G401.6 (cell line): ENCODE measurements at regions not wholly inside any gene's neighbourhood (a gene's known extent, or its start where the extent isn't known, plus 50 kb on each side); places are given as distances from the start of the nearest gene placed in this dataset.
"Not testable (repeated sequence)": the region's sequence is repeated elsewhere in the genome, so short reads cannot be mapped to it uniquely, and the experiment has no call there.

ENCODE experiments used
- FAIRE-seq: peaks from 2 replicates; lab custom pipeline; 2012; peaks lifted over from hg19 to GRCh38; lab: Jason Lieb, UNC

DNA sequence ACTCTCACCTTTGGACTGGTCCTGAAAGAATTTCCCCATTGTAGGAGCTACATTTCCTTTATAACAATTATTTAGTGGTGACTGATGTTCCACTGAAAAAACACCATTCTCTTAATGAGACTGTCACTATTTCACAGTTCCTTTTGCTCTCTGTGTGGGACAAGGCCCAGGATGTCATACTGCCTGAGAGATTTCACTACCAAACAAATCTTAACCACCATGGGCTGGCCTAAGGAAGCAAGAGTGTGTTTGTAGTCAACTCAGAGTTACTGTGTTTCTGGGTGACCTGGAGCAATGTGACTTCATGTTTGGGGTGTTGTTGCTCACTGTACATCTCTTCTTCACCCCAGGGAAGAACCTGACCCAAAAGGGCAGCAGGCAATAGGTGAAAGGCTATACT, 50.1 kb upstream of the ZNF608 start:
- FAIRE-seq, result no peak

DNA sequence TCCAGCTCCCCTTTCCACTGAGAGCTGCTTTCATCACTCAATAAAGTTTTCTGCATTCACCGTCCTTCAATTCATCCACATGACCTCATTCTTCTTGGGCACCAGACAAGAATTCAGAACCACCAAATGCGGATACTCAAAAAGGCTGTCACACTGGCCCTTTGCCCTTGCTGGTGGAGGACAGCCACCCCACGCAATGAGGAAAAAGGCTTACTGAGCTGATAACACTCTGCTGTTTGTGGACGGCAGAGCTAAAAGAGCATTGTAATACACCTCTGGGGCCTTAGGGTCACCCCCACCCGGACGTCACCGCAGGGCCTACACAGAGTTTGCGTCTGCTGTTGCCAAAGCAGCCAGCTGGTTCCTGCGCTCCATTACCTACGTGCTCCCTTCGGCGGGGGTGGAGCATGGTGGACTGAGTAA, 51.2 kb upstream of the ZNF608 start:
- FAIRE-seq, result no peak

DNA sequence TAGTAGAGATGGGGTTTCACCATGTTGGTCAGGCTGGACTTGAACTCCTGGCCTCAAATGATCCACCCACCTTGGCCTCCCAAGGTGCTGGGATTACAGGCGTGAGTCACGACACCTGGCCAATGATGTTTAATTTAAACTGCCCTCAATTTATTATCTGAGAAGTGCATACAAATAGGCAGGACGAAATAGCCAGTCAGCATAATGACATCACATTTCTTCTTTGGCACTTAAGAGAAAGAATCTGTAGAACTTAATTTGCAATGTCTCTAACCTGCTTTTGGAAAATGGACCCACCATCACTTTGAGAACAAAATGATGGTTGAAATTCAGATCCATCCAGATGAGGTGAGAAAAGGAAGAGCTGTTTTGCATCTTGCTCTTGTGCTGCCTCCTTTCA, 52.5 kb upstream of the ZNF608 start:
- no peak for FAIRE-seq

DNA sequence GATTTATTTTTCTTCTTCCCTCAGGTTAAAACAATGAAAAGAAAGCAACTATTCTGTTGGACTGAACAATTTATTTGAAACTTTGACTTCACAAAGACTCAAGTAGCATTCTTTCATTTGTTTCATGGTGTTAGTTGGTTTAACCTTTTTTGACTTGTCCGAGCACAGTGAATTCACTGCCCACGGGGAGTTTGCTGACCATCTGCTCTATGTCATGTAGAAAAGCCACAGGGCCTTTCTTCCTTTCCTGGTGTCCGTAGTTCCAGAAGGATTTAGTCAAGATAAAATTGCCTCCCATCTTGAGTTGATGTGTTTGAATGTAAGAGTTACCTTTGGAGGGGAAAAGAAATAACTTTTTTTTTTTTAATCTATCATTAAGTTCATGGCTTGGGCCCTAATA, 55.1 kb upstream of the ZNF608 start:
- FAIRE-seq, result no peak

DNA sequence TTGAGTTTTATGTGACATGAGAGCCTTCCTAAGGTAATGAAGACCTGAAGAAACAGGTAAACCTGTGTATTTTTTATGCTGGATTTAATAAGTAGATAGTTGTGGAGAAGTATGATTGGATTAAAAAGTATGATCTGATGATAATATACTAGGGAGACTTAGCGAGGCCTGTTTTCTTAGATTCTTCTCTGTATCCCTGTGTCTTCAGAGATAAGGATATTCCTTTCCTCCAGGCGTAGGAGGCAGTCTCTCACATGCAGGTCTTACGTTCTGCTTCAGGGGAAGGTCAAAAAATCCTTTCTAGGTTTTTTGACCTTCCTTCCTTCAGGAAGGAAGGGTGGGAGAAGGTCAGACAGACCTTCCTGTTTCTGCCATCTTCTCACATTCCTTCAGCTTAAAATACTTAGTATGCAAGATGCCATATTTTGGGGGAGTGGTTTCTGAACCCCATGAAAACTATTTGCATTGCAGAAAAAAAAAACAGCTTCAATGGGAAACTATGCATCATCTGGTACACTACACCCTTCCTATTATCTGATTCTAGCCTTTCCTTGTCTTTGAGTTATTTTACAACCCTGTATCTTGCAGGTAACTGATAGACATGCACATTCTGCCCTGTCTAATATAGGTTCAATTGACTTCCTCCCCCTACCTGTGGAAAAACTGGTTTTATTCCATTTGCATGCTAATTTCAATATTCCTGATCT, 57.3 kb upstream of the ZNF608 start:
- no peak for FAIRE-seq

DNA sequence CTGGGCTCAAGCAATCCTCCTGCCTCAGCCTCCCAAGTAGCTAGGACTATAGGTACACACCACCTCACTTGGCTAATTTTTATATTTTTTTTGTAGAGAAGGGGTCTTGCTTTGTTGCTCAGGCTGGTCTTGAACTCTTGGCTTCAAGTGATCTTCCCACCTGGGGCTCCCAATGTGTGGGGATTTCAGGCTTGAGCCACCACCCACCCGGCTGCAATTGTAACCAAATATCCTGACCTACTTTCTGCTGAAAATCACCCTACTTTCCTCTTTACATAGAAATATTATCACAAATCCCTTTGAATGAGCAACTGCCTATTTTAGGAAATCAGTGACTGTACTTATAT, 59.6 kb upstream of the ZNF608 start:
- FAIRE-seq, result no peak

DNA sequence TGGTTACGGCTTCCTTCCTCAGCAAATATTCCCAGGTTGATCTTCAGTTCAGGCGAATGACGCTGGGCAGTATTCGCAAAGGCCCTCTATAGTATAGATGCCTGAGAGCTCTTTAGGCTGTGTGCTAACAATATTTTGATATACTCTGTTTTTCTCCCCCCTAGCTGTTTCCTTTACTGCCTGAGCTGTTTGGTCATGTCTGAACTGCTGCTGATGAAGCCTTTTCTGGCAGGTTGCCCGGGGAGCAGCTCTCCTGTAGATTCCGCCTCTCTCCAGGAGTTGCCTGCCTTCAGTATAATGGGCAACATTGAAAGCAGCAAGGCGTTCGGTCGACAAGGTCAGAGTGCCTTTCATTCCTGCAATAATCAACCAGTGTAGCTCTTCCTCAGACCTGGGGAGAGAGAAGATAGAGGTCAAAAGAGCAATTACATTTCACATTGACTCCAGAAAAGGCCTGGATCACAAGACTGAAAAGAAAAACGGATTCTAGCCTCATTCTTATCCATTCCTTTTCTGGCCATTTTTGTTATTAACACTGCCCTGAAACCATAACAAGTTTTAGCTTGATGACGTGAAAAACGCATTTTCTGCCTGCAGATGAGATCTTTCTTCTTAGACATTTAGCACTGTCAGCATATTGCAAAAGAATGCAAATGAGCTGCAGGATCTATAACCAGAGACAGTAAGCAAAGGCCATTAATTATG, 60.1 kb upstream of the ZNF608 start:
- no peak for FAIRE-seq

DNA sequence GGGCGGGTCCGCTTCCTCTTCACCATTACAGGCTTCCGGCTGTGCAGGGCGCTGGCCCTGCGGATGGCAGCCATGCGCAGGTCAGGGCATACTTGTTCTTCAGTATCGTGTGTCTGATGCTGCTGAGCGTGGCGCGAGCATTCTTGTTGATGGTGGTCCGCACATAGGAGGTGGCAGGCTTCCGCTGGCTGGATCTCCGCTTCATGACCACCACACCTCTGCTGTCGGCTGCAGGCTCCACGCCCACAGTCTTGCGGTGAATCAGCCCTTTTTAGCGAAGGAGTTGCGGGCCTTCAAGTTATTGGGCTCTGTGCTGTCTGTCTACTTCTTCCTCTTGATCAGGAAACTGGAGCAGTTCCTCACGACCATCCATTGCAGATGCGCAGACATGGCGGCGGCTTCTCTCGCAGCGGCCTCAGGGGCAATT, 62.4 kb upstream of the ZNF608 start:
- no peak for FAIRE-seq

DNA sequence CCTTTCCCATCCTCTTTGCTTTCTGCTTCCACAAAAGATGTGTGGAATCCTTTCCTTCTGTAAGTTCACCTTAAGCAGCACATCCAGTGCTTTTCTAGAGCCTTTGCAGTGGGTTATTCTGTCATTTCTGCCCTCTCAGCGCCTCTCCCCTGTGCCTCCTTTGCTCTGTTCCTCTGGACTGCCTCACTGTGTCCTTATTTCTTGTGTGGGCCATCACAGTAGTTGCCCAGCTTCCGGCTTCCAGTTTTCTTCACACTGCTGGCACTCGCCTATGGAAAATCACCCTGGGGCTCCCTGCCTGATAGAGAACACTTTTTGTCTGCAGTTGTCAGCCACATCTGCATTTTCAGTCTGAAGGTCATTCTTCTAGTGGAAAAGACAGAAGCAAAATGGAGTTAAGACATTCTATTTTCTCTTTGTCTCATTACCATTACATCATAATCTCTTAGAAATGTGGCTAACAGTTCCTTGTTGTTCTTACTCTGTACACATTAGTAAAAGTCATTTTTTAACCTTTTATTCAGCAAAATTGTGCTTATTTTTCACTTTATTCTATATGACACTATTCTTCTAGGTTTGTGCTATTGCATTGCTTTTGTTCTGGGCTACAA, 64.1 kb upstream of the ZNF608 start:
- FAIRE-seq, result no peak

DNA sequence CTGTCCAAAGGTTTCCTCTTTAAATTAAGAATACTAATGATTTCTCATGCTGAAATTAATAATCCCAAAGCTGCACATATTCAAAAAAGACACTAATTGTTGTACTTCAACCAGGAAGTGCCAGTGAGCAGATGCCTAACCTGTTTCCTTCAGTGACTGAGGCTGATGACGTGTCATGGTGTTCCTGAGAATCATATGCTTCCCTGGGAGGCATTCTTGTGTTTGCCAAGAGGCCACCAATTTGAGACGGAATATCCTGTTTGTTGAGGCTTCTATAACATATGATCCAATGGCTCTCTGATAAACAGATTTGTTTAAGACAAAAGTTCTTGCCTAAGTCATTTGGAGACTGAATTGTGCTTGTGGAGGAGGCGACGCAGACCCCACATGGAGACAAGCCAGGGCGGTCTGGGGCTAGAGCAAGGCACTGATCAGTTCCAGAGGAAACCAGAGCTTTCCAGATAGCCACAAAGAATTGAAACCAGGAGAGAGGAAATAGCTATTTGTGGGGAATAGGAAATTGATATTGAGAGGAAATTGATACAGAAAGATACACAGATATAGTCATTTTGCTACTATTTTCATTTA, 66.4 kb upstream of the ZNF608 start:
- FAIRE-seq, result no peak

DNA sequence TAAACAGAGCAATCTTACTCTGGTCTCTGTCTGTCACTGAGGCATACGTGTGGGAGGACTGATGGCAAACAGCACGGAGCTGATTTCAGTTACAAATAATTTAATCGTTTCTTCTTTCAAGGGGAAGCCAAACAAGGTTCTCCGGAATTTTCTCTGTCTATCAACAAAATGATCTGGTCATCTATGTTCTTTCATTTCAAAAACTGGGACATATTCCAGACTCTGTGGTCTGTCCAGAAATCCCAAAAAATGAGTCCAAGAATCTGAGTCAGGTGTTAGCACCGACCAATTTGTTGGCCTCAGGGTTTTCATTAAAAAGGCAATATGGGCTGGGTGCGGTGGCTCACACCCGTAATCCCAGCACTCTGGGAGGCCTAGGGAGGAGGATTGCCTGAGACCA, 69.9 kb upstream of the ZNF608 start:
- FAIRE-seq, result no peak

DNA sequence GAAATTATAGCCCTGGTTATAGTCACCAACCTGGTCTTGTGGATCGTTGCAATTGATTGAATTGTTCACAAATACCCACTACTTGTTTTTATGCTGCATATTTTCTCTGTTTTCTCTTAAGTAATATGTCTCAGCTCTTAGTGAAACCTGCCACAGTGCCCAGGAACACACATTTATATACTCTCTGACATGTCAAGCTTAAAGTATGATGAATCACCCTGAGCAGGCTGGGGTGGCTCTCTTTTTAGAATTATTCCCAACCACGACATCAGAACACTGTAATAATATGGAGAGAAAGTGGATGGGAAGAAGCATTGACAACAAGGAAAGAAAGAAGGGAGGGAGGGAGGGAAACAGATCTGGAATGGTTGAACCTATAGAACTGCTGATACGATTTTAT, 72.8 kb upstream of the ZNF608 start:
- no peak for FAIRE-seq

DNA sequence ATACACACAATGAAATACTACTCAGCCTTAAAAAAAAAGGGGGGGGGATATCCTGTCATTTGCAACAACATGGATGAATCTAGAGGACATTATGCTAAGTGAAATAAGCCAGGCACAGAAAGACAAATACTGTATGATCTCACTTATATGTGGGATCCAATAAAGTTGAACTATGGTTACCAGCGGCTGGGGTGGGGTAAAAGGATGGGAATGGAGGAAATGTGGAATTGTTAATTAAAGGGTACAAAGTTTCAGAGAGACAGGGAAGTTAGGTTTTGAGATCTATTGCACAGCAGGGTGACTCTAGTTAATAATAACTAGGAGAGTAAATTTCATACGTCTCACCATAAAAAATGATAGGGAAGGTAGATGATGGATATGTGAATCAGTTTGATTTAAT, 76.2 kb upstream of the ZNF608 start:
- no peak for FAIRE-seq

DNA sequence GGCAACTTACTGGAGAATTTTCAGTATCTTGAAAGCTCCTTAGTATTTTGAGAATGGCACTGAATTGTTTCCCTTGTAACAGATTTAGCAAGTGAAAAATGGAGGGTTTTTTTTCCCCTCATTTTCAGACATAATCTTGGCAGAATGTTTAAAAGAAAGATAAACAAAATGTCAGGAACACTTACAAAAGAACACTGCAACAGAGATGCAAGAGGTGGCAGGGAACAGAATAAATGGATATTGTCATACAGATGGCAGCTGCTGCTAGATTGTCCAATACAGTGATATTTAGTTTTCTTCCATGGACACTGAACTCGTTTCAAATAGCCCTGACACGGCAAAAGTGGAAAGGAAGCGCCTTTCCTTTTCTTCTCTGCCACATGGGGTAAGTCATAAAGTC, 76.9 kb upstream of the ZNF608 start:
- no peak for FAIRE-seq

DNA sequence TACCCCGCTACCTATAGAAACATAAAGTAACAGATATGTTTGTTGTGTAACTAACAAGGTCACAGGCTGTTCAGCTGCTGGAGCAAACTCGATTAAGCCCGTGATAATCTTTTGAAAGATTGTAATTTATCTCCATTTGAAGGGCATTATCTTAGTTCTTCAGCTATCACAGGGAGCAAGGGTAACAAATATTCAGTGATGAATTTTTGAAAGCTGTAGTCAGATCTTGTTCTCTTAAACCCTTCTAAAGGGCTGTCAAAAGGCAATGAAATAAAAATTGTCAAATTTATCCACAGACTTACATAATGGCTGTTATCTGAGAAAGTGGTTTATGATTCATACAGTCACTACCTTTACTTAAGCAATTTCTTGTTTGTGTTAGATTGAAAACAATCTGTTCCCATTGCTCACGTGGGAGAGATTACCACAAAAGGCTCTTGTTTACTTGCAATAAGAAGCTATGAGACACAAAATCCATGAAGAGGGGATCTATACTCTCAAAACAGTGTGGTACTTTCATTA, 78.3 kb upstream of the ZNF608 start:
- FAIRE-seq, result no peak

DNA sequence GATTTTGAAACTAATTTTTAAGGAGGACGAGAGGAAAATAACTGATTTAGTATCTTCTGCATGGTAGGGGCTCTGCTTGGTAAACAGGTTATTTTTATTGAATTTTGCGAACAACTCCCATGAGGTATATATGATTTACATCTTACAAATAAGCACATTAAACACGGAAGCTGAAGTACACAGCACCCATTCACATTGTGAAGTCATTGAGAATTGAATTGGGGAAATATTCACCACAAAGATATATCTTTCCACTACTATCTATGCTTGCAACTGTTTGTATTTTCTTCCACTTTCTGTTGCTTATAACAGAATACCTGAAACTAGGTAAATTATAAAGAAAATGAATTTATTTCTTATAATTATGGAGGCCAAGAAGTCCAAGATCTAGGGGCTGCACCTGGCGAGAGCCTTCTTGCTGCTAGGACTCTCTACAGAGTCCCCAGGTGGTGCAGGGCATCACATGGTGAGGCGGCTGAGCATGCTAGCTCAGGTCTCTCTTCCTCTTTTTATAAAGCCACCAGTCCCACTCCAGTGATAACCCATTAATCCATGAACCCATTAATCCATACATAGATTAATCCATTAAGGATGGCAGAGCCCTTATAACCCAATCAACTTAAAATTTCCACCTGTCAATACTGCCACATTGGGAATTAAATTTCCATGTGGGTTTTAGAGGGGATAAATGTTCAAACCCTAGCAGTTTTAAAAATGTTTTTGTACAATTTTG, 79.0 kb upstream of the ZNF608 start:
- no peak for FAIRE-seq

DNA sequence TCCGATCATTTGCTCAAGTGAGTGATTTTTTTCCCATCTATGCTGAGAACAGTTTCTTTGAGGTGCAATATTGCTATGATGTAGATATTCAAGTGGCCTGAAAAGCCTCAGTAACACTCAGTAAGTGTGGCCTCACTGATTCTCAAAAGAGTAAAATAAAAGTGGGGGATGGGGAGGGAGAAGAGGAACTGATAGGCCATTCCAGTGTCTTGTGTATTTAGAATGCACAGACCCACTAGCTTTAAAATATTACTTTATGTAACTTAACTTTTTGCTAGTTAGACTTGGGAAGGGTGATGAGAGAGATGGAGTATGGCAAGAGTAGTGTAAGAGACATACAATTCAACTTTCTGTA, 79.5 kb upstream of the ZNF608 start:
- no peak for FAIRE-seq

DNA sequence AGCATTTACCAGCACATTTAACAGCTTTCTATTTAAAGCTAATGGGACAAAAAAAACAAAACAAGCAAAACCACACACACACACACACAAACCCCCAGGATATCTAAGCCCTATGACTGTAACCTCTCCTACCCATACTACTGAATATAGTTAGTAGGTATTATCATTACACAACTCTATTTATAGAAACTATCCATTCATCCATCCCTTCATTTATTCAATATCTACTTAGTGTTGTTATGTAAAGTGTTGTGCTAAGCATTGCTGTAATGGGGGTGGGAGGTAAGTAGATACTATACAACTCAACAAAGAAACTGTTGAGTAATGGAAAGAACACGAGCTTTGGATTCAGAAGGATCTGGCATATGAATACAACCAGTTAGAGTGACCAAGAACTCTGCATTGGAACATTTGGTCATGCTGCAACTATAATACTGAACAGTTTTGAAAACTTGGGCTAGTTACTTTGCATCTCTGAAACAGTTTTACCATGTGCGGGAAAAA, 82.3 kb upstream of the ZNF608 start:
- FAIRE-seq, result no peak

DNA sequence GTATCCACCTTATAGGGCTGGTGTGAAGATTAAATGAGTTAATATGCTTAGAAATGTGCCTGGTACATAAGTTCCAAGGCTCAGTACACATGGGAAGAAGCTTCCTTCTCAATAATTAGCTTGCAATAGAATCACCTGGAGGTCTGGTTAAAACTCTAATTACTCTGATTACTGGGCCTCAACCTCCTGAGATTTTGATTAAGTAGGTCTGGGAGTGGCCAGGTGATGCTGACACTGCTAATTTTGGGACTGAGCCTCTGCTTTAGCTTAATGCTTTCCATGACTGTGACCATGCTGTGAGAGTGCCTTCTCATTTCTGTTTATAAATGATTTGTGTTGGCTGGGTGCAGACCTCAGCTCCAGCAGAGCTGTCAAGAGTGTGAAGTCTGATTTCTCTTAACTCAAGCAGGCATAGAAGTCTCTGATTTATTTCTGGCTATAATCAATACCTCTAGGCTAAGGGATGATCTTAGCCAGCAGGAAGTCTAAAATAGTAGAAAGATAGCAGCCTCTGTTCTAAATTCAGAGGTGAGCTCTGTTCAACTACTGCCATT, 85.3 kb upstream of the ZNF608 start:
- no peak for FAIRE-seq

DNA sequence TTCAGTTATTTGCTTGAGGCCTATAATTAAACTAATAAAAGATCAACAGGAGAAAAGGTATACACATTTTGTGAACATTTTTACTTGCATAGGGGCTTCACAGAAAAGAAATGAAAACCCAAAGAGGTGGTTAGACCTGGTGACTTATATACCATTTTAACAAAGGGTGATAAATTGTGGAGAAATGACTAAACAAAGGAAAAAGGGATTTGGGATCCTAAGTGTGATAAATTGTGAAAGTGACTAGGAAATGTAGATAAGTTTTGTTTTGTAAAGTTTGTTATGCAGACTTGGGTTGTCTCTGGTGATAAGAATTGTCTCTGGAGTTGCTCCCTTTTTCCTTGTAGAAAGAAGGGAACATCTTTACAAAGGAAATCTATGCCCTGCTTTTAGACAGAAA, 86.1 kb upstream of the ZNF608 start:
- no peak for FAIRE-seq

DNA sequence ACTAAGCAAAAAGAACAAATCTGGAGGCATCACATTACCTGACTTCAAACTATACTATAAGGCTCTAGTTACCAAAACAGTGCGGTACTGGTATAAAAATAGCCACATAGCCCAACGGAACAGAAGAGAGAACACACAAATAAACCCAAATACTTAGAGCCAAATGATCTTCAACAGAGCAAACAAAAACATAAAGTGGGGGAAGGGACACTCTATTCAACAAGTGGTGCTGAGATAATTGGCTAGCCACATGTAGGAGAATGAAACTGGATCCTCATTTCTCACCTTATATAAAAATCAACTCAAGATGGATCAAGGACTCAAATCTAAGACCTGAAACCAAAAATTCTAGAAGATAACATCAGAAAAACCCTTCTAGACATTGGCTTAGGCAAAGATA, 89.9 kb upstream of the ZNF608 start:
- FAIRE-seq, result not testable (repeated sequence)

DNA sequence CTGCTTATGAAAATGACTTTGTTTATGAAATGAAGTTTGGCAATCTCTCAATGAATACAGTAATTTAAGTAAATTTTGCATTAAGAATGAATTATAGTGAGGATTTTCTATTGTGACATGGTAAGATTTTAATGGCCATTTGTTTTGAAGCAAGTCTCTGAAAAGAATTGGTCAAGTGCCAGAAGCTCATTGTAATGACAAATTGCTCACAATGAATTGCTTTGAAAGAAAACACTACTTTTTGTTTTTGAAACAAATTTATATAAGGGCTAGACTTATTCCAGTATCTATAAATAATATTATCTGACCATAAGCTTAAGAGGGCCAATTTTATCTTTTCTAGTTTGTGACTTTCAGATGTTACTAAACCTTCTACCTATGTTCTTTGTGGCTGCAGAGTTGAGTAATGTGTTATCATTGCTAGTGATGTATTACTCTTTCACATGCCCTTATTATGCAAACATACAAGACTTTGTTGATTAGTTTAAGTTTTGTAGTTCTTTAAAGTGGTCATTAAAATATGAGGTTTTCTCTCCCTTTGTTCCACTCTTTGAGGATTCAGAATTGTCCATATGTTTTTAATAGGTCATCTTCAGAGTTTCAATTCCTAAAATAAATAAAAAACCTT, 93.0 kb upstream of the ZNF608 start:
- FAIRE-seq, result no peak
